ENCODE measurements at regions not wholly inside any gene's neighbourhood (a gene's known extent, or its start where the extent isn't known, plus 50 kb on each side); places are given as distances from the start of the nearest gene placed in this dataset.

DNA sequence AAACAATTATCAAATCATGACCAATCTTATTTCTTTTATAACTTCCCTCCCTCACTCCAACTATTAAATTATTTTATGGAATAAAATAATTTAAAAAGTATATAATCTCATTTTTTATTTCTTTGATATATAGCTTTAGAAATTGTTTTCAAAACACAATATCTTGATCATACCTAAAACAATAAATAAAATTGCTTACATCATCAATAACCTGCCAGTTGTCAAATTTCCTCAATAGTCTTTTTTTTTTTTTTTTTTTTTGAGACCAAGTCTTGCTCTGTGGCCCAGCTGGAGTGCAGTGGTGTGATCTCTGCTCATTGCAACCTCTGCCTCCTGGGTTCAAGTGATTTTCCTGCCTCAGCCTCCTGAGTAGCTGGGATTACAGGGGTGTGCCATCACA is 60.1 kb upstream of the ELOVL5 start:
- peaks cover 2% of the 10 kb centered on the region for H3K4me1 Mint-ChIP-seq

GRCh38 chr6:53399027-53399344 is 50.2 kb upstream of the ELOVL5 start:
- TF ChIP-seq, protein P1, sequence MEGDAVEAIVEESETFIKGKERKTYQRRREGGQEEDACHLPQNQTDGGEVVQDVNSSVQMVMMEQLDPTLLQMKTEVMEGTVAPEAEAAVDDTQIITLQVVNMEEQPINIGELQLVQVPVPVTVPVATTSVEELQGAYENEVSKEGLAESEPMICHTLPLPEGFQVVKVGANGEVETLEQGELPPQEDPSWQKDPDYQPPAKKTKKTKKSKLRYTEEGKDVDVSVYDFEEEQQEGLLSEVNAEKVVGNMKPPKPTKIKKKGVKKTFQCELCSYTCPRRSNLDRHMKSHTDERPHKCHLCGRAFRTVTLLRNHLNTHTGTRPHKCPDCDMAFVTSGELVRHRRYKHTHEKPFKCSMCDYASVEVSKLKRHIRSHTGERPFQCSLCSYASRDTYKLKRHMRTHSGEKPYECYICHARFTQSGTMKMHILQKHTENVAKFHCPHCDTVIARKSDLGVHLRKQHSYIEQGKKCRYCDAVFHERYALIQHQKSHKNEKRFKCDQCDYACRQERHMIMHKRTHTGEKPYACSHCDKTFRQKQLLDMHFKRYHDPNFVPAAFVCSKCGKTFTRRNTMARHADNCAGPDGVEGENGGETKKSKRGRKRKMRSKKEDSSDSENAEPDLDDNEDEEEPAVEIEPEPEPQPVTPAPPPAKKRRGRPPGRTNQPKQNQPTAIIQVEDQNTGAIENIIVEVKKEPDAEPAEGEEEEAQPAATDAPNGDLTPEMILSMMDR (IDR thresholded peaks at IDR 0.05; ENCODE audit: unreplicated experiment) = no peak
- no peak for DNase-seq (ENCODE audit: low spot score in 2 of 2, unreplicated experiment in 2 of 2)
- peaks cover 4% of the 10 kb centered on the region for H3K27me3 Mint-ChIP-seq (ENCODE audit: low read depth)
- no peaks in the 10 kb centered on the region for H3K36me3 Mint-ChIP-seq
- H3K27ac Mint-ChIP-seq = no peak overlapping the region
- no peak overlapping the region for H3K4me3 Mint-ChIP-seq
- H3K9me3 Mint-ChIP-seq = no peaks in the 10 kb centered on the region
- no peaks in the 10 kb centered on the region for H3K4me1 Mint-ChIP-seq

More for the DNA sequence above, 60.1 kb upstream of the ELOVL5 start:
- Mint-ChIP-seq H3K27me3 (ENCODE audit: low read depth) (no peaks in the 10 kb centered on the region), H3K4me3 (no peak overlapping the region), H3K36me3 (no peaks in the 10 kb centered on the region), H3K9me3 (no peaks in the 10 kb centered on the region), H3K27ac (no peak overlapping the region)
- DNase-seq (ENCODE audit: low spot score in 2 of 2, unreplicated experiment in 2 of 2) = no peak
- TF ChIP-seq, protein P1 (IDR thresholded peaks at IDR 0.05; ENCODE audit: unreplicated experiment) = no peak

DNA sequence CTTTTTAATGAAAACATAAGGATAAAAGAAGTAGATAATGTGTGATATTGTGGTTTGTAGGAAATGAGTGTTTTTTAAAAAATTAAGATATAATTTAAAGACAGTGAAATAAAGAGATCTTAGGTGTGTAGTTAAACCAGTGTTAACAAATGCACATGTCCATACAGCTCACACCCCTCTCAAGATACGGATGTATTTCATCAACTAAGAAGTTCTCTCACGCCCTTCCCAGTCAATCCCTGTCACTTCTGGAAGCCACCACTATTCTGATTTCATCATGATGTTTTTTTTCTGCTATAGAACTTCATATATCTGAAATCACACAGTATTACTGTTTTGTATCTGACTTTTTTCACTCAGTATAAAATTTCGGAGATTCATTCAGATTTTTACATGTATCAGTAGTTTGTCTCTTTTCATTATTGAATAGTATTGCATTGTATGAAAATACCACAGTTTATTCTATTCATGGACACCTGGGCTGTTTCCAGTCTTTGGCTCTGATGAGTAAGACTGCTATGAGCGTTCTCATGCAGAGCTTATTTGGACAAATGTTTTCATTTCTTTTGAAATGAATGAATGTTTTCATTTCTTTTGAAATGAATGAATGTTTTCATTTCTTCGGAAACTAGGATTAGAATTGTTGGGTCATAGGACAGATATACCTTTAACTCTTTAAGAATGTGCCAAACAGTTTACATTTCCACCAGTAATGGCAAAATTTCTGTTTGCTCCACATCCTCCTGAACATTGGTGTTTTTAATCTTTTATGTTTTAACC is 49.7 kb upstream of the ELOVL5 start:
- no peak overlapping the region for H3K27ac Mint-ChIP-seq
- no peaks in the 10 kb centered on the region for H3K4me1 Mint-ChIP-seq
- no peak for DNase-seq (ENCODE audit: low spot score in 2 of 2, unreplicated experiment in 2 of 2)
- no peaks in the 10 kb centered on the region for H3K36me3 Mint-ChIP-seq
- peaks cover 4% of the 10 kb centered on the region for H3K27me3 Mint-ChIP-seq (ENCODE audit: low read depth)
- no peak overlapping the region for H3K4me3 Mint-ChIP-seq
- TF ChIP-seq, protein P1 (IDR thresholded peaks at IDR 0.05; ENCODE audit: unreplicated experiment) = no peak
- no peaks in the 10 kb centered on the region for H3K9me3 Mint-ChIP-seq
